Stomach (tissue), 8 donors: ENCODE measurements at regions not wholly inside any gene's neighbourhood (a gene's known extent, or its start where the extent isn't known, plus 50 kb on each side); places are given as distances from the start of the nearest gene placed in this dataset.
"Not testable (repeated sequence)": the region's sequence is repeated elsewhere in the genome, so short reads cannot be mapped to it uniquely, and the experiment has no call there.

Source experiments
- DNase-seq, 2 donors: peaks; one replicate each; pipeline versions ENCODE4 v3.0.0 to v3.0.0-alpha.2; 2013 to 2019
- H3K27ac ChIP-seq, 5 donors: fragments of 200-600 bp in 4 of 5; sonication (generic) in 4 of 5; one replicate each; pipeline ENCODE4 v1.5.1; 2013 to 2019; ENCODE audit warnings: mild to moderate bottlenecking in 1 of 5, moderate library complexity in 1 of 5
- H3K27me3 ChIP-seq, 3 donors: fragments of 200-600 bp; sonication (generic); one replicate each; pipeline ENCODE4 v1.5.1; 2017 to 2019; ENCODE audit warnings: mixed run types in 1 of 3
- H3K36me3 ChIP-seq, 4 donors: fragments of 200-600 bp; sonication (generic); 1 replicate in 3 of 4; 2 replicates in 1 of 4; pipeline ENCODE4 v1.5.1; 2016 to 2019
- H3K4me1 ChIP-seq, 4 donors: fragments of 200-600 bp; sonication (generic); one replicate each; pipeline ENCODE4 v1.5.1; 2016 to 2019
- H3K4me3 ChIP-seq, 4 donors: fragments of 200-600 bp; sonication (generic) in 3 of 4; one replicate each; pipeline ENCODE4 v1.5.1; 2016 to 2019; ENCODE audit warnings: mild to moderate bottlenecking in 1 of 4
- H3K9me3 ChIP-seq, 4 donors: fragments of 200-600 bp; sonication (generic); one replicate each; pipeline ENCODE4 v1.5.1; 2016 to 2019
- CTCF ChIP-seq, 7 experiments: fragments of 450-650 bp in 4 of 7; fragments of 200-600 bp in 3 of 7; sonication (generic) in 3 of 7; IDR thresholded peaks; one replicate each; pipeline ENCODE4 v1.5.1; 2016 to 2019; ENCODE audit warnings: antibody characterized with exemption in 7 of 7, control low read depth in 2 of 7, mild to moderate bottlenecking in 1 of 7
- EP300 ChIP-seq: sonication (generic); formaldehyde crosslinking; IDR thresholded peaks from one replicate; pipeline ENCODE4 v1.6.1; 2017; ENCODE audit warnings: antibody characterized with exemption
- POLR2A ChIP-seq, 4 donors: fragments of 450-650 bp; IDR thresholded peaks; one replicate each; pipeline ENCODE4 v1.6.1; 2016; ENCODE audit warnings: antibody characterized with exemption in 4 of 4, control low read depth in 2 of 4, mild to moderate bottlenecking in 1 of 4, moderate library complexity in 1 of 4
- POLR2AphosphoS5 ChIP-seq, 3 donors: sonication (generic); formaldehyde crosslinking; IDR thresholded peaks; one replicate each; pipeline ENCODE4 v1.6.1; 2016; ENCODE audit warnings: antibody characterized with exemption in 3 of 3
- WGBS, 5 donors: extraction: QIAGEN DNeasy Blood & Tissue Kit in 3 of 5; methylation state at CpG; one replicate each; pipeline versions ENCODE4 v1.1.5 to v1.1.7; 2013 to 2018; 5-methylcytosine and 5-hydroxymethylcytosine counted together
- intact Hi-C: fragments of 100-400 bp; cut with DNase I; formaldehyde crosslinking; loops from one replicate; pipeline ENCODE4 v1.15.1; 2023; ENCODE audit warnings: low total_unique reads
- donor health status: healthy with polysubstance abuse.
- donor health status: Bipolar disorder and iron deficiency.
- donor health status: healthy.

GRCh38 chr9:25814023-25814422 lies 135.8 kb upstream of the TUSC1 start:
- TF ChIP-seq EP300 = no peak
- TF ChIP-seq POLR2AphosphoS5 (IDR thresholded peaks at IDR 0.05) = no peak
- Histone ChIP-seq H3K9me3 (peaks cover 0 to 4% (median 0%) of the 10 kb centered on the region in 4 donors), H3K4me3 (no peak overlapping the region), H3K4me1 (no peaks in the 10 kb centered on the region), H3K27ac (no peak overlapping the region), H3K36me3 (no peaks in the 10 kb centered on the region), H3K27me3 (no peaks in the 10 kb centered on the region)
- no peak for DNase-seq
- intact Hi-C loops = no loop called here

DNA sequence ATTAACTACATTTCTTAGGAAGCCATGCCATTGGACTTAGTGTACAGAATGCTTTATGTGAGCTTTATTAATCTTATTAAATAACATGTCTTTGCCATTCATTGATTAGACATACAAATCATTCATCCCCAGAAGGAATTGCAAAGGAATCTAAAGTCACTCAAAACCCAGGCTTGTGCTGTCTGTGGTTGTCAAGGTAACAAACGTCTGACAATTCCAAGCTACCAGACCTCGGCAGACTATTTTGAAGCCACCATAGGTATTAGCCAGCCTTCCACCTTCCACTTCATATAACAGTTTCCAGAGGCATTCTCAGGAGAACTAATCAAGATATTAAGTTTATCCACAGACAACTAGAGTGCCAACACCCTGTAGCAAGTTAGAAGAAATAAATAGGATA lies 135.2 kb upstream of the TUSC1 start:
- Histone ChIP-seq H3K27ac (no peak overlapping the region), H3K9me3 (peaks cover 0 to 4% (median 0%) of the 10 kb centered on the region in 4 donors), H3K4me1 (no peaks in the 10 kb centered on the region), H3K36me3 (no peaks in the 10 kb centered on the region), H3K27me3 (no peaks in the 10 kb centered on the region), H3K4me3 (no peak overlapping the region)
- DNase-seq = no peak
- 29 to 45% (median 35%) methylated on average over 2 of the region's 2 CpGs for WGBS, 5 donors
- TF ChIP-seq POLR2AphosphoS5 (IDR thresholded peaks at IDR 0.05) = no peak
- TF ChIP-seq CTCF (IDR thresholded peaks at IDR 0.05) = no peak
- no peak for TF ChIP-seq EP300
- TF ChIP-seq POLR2A (IDR thresholded peaks at IDR 0.05) = no peak
- intact Hi-C loops = no loop called here

- Histone ChIP-seq H3K36me3 (no peaks in the 10 kb centered on the region), H3K9me3 (peaks cover 0 to 4% (median 0%) of the 10 kb centered on the region in 4 donors), H3K4me1 (no peaks in the 10 kb centered on the region), H3K4me3 (no peak overlapping the region), H3K27ac (no peak overlapping the region), H3K27me3 (no peaks in the 10 kb centered on the region)
- 59 to 72% (median 65%) methylated on average over 1 of the region's 1 CpG for WGBS, 5 donors
- DNase-seq = no peak
- intact Hi-C loops = no loop called here
- no peak for TF ChIP-seq CTCF (IDR thresholded peaks at IDR 0.05)
- no peak for TF ChIP-seq POLR2AphosphoS5 (IDR thresholded peaks at IDR 0.05)
- TF ChIP-seq EP300 = no peak
- no peak for TF ChIP-seq POLR2A (IDR thresholded peaks at IDR 0.05)
These were observed 130.3 kb upstream of the TUSC1 start for GRCh38 chr9:25808554-25808953.

- H3K27me3 ChIP-seq = no peaks in the 10 kb centered on the region
- H3K9me3 ChIP-seq = no peaks in the 10 kb centered on the region
- no peaks in the 10 kb centered on the region for H3K4me1 ChIP-seq
- H3K4me3 ChIP-seq = no peak overlapping the region
- intact Hi-C loops = no loop called here
- DNase-seq = no peak
- no peaks in the 10 kb centered on the region for H3K36me3 ChIP-seq
- TF ChIP-seq EP300 (no peak), POLR2A (IDR thresholded peaks at IDR 0.05) (no peak), POLR2AphosphoS5 (IDR thresholded peaks at IDR 0.05) (no peak), CTCF (IDR thresholded peaks at IDR 0.05) (no peak)
- no peak overlapping the region for H3K27ac ChIP-seq
These were observed 126.6 kb upstream of the TUSC1 start for GRCh38 chr9:25804856-25805255.

GRCh38 chr9:25801989-25802388 lies 123.7 kb upstream of the TUSC1 start:
- DNase-seq, H3K27ac ChIP-seq, H3K4me1 ChIP-seq, H3K4me3 ChIP-seq, H3K27me3 ChIP-seq, H3K36me3 ChIP-seq, intact Hi-C loops: not testable (repeated sequence)
- peaks cover 0 to 10% (median 0%) of the 10 kb centered on the region in 4 donors for H3K9me3 ChIP-seq
- 83 to 95% (median 92%) methylated on average over 3 of the region's 3 CpGs for WGBS, 5 donors

DNA sequence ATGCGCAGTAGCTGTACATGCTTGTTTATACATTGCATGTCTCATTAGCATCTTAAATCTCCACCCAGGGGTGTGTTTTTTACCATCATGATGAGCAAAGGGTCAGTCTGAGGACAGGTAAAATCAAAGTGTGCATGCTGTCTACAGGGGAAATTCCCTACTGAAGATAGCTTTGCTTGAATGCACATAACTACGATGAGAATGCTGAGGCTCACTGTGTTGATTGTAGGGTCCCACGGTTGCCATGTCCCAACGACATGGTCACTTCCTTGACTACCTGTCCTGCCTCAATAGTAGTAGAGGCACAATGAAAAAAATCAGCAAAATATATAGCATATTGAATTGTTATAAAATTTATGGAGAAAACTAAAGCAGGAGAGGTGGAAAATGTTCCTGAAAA lies 95.6 kb upstream of the TUSC1 start:
- Histone ChIP-seq H3K9me3 (no peaks in the 10 kb centered on the region), H3K36me3 (no peaks in the 10 kb centered on the region), H3K4me1 (no peaks in the 10 kb centered on the region), H3K27me3 (no peaks in the 10 kb centered on the region), H3K27ac (no peak overlapping the region), H3K4me3 (no peak overlapping the region)
- TF ChIP-seq CTCF (IDR thresholded peaks at IDR 0.05) (no peak), POLR2A (IDR thresholded peaks at IDR 0.05) (no peak), POLR2AphosphoS5 (IDR thresholded peaks at IDR 0.05) (no peak), EP300 (no peak)
- no peak for DNase-seq
- WGBS, 5 donors = 90 to 95% (median 92%) methylated on average over 4 of the region's 4 CpGs
- intact Hi-C loops = no loop called here
